DMS79 treated with DMSO at 0.1 percent for 48 hours (cell line): ENCODE measurements at regions not wholly inside any gene's neighbourhood (a gene's known extent, or its start where the extent isn't known, plus 50 kb on each side); places are given as distances from the start of the nearest gene placed in this dataset.
"Not testable (repeated sequence)": the region's sequence is repeated elsewhere in the genome, so short reads cannot be mapped to it uniquely, and the experiment has no call there.

Source experiments
- DNase-seq: peaks from one replicate; lab custom pipeline; 2025; lab: John Stamatoyannopoulos, UW

DNA sequence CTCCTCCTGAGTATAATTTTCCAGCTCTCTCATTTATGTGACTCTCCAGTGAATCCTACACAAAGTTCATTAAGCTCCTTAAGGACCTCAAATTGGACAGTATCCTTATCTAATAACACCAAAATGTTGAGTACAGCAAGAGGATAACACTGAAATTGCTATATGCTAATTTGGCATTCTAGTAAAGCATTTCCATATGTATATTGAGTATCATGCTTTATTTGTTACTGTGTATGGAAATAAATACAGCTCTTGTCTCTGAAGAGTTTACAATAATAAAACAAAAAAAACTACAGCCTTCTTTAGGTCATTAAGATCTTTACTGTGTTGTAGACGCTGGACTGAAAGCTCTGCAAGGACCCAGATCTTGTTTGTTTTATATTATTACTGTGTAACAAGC lies 1341.3 kb downstream of the ROBO1 start:
- no peak for DNase-seq

DNA sequence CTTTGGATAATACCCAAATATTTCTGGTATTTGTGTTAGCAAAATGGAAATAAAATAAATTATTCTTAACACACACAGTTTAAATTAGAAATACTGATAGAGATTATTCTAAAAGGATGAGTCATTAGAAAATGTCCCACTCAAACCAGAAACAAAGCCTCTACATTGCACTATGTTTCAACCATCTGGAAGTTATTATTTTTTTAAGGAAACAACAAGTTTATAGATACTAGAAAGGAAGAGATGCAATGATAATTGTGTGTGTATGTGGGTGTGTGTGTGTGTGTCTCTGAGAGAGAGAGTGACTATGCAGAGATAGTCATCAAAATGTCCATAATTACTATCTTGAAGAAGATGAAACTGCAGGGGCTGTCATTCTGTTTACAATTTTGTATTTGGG lies 1340.5 kb downstream of the ROBO1 start:
- no peak for DNase-seq

DNA sequence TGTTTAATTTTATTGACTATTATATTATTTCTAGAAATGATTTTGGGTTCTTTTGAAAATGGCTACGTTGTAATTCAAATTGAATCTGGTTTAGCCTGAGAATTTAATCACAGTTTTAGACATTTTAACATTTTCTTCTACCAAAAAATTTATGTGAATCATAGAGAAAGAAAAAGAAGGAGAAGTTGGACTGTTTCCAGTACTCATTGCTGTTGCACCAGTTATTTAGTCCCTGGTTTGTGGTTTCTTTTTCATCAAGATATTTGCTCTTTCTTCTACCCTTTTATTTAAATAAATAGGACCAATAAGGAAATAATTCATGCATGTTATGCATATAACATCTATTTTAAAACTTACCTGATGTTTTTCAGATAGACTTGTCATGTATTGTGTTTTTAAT lies 1337.1 kb downstream of the ROBO1 start:
- DNase-seq = no peak

DNA sequence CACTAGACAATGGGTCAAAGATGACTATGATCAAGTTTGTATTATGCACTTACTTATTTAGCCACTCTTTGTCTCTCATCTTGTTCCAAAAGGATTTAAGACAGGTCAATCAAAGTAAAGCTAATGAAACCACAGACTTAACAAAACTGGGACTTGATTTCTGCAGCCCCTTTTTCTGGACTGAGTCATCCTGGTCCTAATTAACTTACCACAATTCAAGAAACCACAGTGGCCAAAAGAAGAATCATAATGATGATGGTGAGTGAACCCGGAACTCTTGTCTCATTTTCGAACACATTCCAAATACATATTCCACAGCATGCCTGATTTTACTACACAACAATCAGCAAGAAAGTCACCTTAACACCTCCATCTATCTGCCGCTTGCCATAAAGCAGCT lies 1333.0 kb downstream of the ROBO1 start:
- DNase-seq = no peak

DNA sequence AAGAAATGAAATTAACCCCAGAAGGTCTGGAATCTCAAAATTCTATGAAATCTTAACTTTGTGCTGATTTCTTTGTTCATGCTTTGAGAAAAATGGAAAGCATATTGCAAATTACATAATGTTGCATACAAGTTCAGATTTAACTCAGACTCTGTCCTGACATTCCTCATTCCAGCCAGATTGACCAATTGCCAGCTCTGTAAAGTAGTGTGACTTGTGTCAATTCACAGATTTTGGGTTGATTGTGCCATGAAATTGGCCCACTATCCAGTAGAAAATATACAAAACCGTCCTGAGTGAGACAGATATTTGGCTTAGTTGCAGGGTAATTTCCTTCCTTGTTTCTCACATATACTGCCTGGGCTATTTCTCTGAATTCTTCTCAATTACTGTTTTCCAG lies 1312.6 kb downstream of the ROBO1 start:
- DNase-seq = no peak

DNA sequence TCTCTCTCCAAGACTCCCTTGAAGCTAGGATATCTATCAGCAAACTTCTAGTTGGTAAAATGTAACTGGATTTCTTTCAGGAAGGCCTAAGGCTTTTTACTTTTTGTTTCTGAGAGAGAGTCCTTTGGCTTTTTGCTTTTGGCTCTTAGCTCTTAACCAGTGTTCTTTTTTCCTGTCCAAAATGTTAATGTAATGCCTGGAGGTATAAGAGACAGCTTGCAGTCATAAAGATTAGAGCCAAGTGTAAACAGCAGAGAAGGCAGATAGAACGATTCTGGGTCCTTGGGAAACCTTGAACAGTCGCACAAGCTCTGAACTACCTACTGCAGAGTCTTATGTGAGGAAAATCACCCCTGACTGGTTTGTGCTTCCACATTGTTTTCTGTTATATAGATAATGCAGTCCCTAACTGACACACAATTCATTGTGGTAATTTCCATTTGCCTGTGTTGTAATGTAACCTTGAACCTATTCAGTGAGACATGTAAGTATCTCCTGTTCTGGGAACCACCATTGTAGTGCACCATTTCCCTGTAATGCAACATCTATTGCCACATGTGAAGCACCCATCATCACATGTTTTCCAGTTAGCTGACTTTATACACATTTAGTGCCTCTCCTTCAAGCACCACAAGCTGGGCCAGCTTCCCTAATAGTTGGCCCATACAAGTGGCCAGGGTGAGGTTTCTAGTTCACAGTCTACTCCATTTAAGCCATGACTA lies 1311.9 kb downstream of the ROBO1 start:
- no peak for DNase-seq

DNA sequence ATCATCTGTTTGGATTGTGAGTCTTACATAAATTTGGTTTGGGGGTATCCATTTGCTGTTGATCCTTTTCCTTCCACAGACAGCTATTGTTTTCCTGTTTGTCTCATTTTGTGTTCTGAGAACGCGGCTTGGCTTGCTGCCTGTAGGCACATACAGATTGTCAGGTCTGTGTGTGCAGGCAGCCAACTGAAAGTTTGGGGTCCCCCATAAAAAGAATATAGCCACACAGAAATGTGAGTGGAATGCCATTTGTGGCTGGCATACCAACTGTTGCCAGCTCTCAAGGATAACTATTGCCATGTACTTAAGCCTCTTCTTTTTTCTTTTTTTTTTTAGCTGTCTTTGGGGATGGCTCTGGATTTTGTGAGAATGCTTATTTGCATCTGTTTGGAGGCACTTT lies 1308.0 kb downstream of the ROBO1 start:
- DNase-seq = no peak

DNA sequence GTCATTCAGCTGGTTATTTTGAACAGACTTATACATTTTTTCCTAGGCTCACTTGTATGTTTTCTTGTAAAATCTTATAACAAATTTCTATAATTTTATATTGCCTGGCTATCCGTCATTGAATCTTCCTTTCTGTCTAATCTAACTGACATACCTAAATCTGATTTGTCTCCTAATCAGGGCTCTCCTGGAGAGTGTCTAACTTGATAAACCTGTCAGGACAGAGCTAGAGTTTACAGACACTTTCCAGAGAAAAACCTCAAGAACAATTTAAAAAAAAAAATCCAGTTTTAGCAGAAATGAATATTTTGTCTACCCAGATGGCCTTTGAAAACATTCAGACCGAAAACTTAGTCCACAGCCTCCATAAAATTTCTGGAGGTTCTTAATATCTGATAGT lies 1305.8 kb downstream of the ROBO1 start:
- no peak for DNase-seq

DNA sequence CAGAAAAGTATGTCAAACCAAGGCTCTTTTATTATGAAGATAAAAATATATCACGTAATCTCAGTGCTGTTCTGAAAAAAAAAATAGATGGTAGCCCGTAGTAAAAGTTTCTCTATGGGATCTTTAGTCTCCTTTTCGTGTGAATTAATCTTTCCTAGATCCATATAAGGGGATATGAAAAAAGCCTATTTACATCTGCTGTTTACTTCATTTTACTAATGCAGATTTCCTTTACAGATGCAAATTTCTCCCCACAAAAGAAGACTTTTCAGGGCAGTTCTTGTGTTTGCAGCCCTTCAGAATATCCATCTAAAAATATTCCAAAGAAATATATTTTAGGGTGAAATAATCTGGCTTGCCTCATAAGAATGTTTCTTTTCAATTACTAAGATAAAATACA lies 1291.7 kb downstream of the ROBO1 start:
- DNase-seq = no peak

DNA sequence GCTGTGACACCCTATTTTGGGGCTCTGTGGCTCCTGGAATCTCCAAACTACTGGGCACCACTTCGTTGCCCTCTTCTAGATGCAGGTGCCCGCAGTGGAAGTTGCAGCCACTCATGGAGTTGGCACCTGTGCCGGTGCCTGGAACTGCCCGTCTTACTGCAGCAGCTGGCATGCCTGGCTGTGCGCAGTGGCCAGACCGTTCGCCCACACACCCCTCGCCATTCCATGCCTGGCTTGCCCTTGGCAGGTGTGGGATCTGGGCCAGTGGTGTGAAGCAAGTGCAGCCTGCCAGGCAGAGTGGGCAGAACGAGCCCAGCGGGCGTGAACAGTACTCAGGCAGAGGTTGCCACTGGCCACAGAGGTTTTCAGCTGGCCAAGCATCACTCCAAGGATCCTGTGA lies 1286.7 kb downstream of the ROBO1 start:
- no peak for DNase-seq

DNA sequence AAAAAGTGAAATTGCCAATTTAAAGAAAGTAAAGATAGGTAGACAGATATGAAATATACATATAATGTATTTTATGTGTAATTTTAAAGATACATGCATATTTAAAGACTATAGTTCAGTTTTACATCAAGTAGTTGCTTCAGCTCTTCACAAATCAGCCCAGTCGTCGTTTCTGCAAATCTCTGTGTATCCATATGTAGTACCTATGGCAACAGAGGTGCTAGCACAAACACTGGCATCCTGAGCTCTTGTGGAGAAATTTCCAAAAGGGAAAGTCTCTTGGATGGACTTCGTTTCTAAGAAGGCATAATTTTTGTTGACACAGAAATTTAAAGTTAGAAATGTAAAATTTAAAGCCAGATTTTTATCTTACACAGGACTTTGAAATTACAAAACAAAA lies 1284.7 kb downstream of the ROBO1 start:
- no peak for DNase-seq

DNA sequence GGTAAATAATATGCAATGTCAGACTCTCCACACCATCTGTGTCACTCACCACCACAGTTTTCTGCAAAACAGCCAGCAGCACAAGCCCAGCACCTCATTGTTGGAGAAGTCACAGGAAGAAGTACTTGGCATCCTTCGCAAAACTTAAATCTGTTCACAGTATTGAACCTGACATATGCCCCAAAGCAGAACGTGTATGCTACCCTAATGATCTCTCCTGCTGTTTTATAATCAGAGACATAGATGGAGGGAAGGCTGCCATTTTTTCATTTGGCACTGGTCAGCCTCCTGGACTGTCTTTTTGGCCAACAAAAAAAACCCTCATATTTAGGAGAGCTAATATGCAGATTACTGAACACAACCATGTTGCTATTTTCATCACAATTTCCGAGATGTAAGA lies 1272.9 kb downstream of the ROBO1 start:
- DNase-seq = no peak

DNA sequence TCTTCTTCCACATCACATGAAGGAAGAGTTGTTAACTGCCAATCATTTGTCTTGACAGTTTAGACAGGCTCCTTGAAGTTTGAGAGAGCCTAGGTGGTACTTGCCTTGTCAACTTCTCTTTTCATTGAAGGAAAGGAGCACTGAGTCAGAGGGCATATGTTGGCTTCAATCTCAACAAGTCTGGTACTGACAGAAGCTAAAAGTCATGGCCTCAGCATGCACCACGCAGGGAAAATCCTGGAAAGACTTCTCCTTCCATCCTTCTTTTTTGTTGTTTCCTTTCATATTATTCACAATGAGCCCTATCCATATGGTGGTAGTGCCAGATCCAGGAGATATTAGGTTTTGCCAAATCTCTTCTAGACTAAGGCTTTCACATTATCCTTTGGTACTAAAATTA lies 1272.5 kb downstream of the ROBO1 start:
- DNase-seq = no peak

DNA sequence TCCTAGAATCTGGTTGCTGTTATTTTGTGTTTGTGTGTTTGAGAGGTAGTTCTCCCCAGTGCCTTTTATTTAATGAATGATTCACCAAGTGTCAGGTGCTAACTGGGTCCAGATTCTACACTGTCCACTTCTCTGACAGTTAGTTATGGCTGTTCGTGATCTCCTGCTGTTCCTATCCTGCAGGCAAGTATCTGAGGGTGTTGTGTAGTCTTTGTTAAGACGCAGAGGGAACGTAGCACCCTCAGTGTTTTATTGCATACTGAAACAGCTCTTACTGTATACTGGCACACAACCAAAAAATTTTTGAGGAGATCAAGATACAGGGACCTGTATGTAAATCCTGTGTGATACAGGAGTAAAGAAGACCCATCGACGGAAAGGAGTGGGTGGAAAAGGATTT lies 1271.3 kb downstream of the ROBO1 start:
- peak; percentile 82 for DNase-seq

DNA sequence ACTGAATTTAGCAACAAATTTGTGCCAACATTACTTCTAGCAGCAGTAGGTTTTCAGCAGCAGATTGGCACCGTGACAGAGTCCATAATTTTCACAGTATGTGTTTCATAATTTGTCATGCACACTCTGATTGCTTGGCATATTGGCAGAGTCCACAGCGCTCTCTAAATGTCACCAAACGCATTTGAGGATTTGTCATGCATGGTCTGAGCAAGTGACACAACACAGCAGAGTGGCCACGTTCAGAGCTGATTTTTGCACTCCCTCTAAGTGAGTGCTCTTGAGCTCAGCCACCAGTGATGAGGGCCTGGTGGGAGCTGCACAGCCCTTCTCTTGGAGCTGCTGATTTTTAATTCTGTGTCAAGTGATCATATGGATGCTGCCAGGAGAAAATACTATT lies 1270.8 kb downstream of the ROBO1 start:
- peak; percentile 82 for DNase-seq

DNA sequence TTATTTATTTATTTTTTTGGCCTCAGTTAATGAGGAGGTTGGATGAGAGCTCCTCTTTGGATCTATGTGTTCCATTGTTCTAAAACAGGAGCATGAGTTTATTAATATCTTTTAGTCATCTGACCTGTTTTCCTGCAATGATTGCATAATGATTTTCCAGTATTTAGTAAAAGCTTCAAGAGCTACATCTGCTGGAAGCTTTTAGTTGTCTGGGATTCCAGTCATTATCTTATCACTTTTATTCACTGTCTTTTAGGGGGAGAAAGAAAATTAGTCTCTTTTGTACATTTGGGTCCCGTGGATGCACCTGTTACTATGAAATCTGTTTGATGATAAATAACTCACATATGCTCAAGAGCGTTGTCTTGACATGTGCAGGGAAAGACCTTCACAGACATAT lies 1270.0 kb downstream of the ROBO1 start:
- peak; percentile 54 for DNase-seq

DNA sequence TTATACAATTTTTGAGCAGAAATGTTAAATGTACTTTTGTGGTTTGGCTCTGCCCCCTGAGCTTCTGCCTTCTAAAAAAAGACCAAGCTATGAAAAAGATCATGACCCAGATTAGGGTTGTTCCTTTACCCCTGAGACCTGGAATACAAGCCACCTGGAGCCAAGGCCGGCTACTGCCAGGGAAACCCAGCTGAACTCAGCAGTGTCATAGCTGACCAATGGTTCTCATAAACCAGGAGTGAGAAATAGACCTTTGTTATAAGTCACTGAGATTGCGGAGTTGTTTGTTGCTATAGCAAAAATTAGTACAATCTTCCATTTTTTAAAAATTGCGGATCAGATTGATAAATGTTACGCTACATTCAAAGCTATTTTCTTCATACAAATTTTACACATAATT lies 1261.7 kb downstream of the ROBO1 start:
- DNase-seq = no peak

DNA sequence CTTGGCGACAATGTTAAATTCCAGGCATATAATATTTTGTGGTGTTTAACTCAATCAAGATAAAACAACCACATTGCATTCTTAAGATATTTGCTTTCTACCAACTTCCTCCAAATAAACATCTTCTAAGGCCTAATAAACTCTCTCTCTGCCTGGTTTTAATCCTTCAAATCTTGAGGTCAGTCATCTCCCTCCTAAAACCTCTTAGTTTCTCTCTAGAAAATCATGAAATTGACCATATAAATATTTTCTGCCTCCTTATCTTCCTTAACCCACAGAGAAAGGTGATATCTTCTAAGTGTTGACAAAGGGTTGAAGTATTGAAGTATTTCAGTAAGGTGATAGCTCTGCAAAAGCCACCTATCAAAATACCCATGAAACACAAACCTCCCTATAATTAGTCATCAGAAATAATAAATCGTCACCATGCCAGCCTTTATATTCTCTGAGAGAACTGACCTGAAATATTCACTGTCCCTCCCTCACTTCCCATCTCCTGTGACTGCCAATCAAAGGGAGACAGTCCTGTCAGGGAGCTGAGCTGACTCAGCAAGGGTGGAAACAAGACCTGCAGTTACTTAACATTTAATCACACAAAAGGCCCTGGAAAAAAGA lies 1261.1 kb downstream of the ROBO1 start:
- DNase-seq = no peak

DNA sequence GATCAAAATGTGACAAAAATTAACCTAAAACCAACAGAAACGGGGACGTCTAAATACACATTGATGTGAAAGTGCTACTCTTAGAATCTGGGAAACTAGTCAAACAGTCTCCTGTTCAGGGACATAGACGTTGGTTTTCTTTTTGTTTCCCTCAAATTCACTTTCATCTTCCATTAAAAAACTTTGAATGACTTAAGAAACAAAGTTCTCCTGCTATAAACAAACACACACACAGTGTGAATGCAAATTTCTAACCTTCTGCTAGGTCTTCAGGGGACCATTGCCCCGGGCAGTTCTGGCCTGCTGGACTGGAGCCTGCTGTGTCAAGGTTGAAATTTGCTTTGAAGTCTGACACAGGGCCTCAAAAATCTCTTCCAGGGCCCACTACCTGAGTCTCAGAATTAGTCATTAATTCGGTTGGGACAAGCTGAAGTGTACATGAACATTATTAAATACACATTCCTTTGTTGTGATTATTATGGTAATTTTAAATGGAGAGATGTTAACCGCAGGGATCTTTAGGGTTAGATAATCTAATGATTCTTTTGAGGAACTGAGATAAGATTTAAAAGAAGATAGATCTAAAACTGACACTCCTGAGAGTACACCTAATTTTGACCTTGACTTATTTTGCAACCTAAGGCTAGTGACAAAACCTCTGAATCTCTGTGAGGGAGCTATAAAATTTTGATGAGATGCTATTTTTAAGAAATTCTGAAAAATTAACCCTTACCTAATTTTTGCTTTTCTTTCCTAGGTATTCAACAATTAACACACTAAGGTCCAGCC lies 1260.4 kb downstream of the ROBO1 start:
- DNase-seq = no peak

DNA sequence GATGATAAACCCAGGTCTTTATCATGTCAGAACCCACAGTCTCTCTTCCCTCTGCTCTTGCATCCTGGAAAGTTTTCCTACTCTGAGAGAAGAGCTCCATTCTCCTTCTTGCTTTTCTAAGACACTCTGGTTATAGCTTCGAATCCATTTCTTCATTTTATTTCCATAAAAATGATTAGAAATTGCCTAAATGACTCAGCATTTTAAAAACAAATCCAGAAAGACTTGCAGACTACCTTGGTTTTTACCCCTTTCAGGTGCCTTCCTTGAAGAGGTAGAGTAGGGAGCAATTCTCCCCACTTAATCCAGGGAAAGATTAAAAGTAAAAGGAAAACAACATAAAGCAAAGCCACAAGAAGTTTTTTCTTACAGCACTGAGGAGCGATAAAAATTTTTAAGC lies 1256.0 kb downstream of the ROBO1 start:
- DNase-seq = no peak

DNA sequence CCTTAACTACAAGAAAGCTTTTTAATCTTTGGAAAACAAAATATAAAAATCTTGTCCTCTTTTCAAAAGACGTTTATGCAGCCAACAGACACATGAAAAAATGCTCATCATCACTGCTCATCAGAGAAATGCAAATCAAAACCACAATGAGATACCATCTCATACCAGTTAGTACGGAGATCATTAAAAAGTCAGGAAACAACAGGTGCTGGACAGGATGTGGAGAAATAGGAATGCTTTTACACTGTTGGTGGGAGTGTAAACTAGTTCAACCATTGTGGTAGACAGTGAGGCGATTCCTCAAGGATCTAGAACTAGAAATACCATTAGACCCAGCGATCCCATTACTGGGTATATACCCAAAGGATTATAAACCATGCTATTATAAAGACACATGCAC lies 1255.0 kb downstream of the ROBO1 start:
- DNase-seq = not testable (repeated sequence)

DNA sequence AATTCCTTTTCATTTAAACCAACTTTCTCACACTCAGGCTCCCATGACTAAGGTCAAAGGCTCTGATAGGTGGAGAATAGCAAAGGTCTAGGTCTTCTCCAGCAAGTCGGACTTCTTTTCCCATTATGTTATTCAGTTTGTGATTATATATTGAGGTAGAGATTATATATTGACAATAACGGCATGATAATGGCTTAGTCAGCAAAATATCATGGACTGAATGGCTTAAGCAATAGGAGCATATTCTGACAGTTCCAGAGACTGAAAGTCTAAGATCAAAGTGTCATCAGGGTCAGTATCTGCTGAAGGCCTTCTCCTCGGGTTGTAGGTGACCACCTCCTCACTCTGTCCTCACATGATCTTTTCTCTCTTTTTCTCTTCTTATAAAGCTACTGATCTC lies 1251.4 kb downstream of the ROBO1 start:
- no peak for DNase-seq

DNA sequence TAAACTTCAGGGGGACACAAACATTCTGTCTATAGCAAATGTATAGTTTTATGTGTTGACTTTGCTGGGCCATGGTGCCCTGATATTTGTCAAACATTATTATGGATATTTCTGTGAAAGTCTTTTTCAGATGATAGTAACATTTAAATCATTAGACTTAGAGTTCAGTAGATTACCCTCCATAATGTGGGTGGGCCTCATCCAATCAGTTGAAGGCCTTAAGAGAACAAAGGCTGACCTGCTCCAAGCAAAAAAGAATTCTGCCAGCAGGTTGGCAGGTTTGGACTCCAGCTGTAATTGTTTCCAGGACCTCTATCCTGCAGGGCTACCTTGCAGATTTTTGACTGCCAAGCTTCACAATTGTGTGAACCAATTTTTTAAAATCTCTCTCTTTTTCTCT lies 1250.9 kb downstream of the ROBO1 start:
- DNase-seq = no peak
